Panc1 (cell line): ENCODE measurements at regions not wholly inside any gene's neighbourhood (a gene's known extent, or its start where the extent isn't known, plus 50 kb on each side); places are given as distances from the start of the nearest gene placed in this dataset.

ENCODE experiments used
- ATAC-seq: fragments of 200-7000 bp; cut with Tn5 transposase; 2 replicates; pipeline ENCODE4 v1.9.1; 2020; ENCODE audit warnings: mild to moderate bottlenecking, moderate library complexity
- BruUV-seq: library from RNA; stranded (reverse); fragments of 400-500 nt; replicated peaks from 2 replicates; lab custom pipeline; 2021; lab: Mats Ljungman, UMichigan
- CTCF ChIA-PET: fragments of 300-600 bp; sonication (Branson Sonifier 250); formaldehyde crosslinking; loops from one replicate; lab custom pipeline; 2022; ENCODE audit warnings: antibody characterized with exemption; lab: Charles Lee
- POLR2A ChIA-PET: fragments of 300-600 bp; sonication (Branson Sonifier 250); formaldehyde crosslinking; loops from one replicate; lab custom pipeline; 2022; ENCODE audit warnings: antibody characterized with exemption; lab: Charles Lee
- DNase-seq: peaks from one replicate; pipeline ENCODE4 v3.0.0-alpha.2; 2010; ENCODE audit warnings: low read depth, low spot score
- H3K27ac ChIP-seq: 2 replicates; pipeline ENCODE4 v1.5.1; 2011; ENCODE audit warnings: mild to moderate bottlenecking, low read length, inconsistent platforms
- H3K27me3 ChIP-seq: fragments of 200-500 bp; sonication (Bioruptor generic); 2 replicates; pipeline ENCODE4 v1.6.0; 2014; ENCODE audit warnings: low read length, inconsistent platforms; ENCODE audit not compliant: control insufficient read depth, insufficient read depth
- H3K36me3 ChIP-seq: fragments of 200-500 bp; sonication (Bioruptor generic); 2 replicates; pipeline ENCODE4 v1.5.1; 2014; ENCODE audit warnings: inconsistent platforms, mild to moderate bottlenecking, low read length, moderate library complexity; ENCODE audit not compliant: control insufficient read depth, insufficient read depth
- H3K4me1 ChIP-seq: 2 replicates; pipeline ENCODE4 v1.5.1; 2011; ENCODE audit warnings: inconsistent platforms, mild to moderate bottlenecking, low read length, moderate library complexity; ENCODE audit not compliant: control insufficient read depth, insufficient read depth
- H3K4me3 ChIP-seq, 2 experiments: 2 replicates each; pipeline ENCODE4 v1.5.1; 2011 to 2012; ENCODE audit warnings: low read depth in 2 of 2, low read length in 2 of 2, mild to moderate bottlenecking in 2 of 2, inconsistent platforms in 1 of 2, moderate library complexity in 1 of 2
- H3K9me3 ChIP-seq: fragments of 200-500 bp; sonication (Bioruptor generic); 2 replicates; pipeline ENCODE4 v1.5.1; 2014; ENCODE audit warnings: low read depth, mild to moderate bottlenecking, inconsistent platforms, low read length, moderate library complexity; ENCODE audit not compliant: control insufficient read depth, insufficient read depth
- CTCF ChIP-seq: fragments of 450-650 bp; IDR thresholded peaks from 2 replicates; pipeline ENCODE4 v1.5.1; 2017; ENCODE audit warnings: mild to moderate bottlenecking
- POLR2AphosphoS5 ChIP-seq: IDR thresholded peaks from 2 replicates; pipeline ENCODE4 v1.6.1; 2012; ENCODE audit warnings: mild to moderate bottlenecking, low read depth, low read length, moderate library complexity
- SIN3A ChIP-seq: IDR thresholded peaks from 2 replicates; pipeline ENCODE4 v1.6.1; 2012; ENCODE audit warnings: low read depth, mild to moderate bottlenecking, low read length, moderate library complexity, borderline replicate concordance; ENCODE audit not compliant: insufficient read depth
- TCF7L2 ChIP-seq: IDR thresholded peaks from 2 replicates; pipeline ENCODE4 v1.6.1; 2011; ENCODE audit warnings: mild to moderate bottlenecking, low read depth, low read length, inconsistent platforms
- in situ Hi-C: cut with HindIII; loops from 2 replicates; pipeline ENCODE4 v1.10.0; 2016; ENCODE audit warnings: low sequenced_read_pairs, low pct_unique_long_range_greater_than_20kb
- intact Hi-C: fragments of 100-400 bp; cut with micrococcal nuclease; formaldehyde crosslinking; loops from one replicate; pipeline ENCODE4 v1.10.0; 2022; ENCODE audit not compliant: unreplicated experiment
- TF ChIP-seq, protein P1 (sequence below), 2 experiments: IDR thresholded peaks; 2 replicates each; pipeline ENCODE4 v1.6.1; 2011 to 2012; ENCODE audit warnings: low read depth in 2 of 2, control low read depth in 1 of 2, low read length in 1 of 2, mild to moderate bottlenecking in 1 of 2, moderate library complexity in 1 of 2; ENCODE audit not compliant: insufficient read depth in 1 of 2

- Histone ChIP-seq H3K4me3 (no peak overlapping the region), H3K27me3 (peaks cover 50% of the 10 kb centered on the region), H3K27ac (no peak overlapping the region), H3K4me1 (no peaks in the 10 kb centered on the region), H3K36me3 (no peaks in the 10 kb centered on the region; the same call in 1 of the 2 replicates), H3K9me3 (no peaks in the 10 kb centered on the region)
- ChIA-PET POLR2A (no interaction called here), CTCF (no interaction called here)
- DNase-seq (no peak), ATAC-seq (no peak)
- intact Hi-C loops (no loop called here), in situ Hi-C loops (no loop called here)
- TF ChIP-seq, protein P1, sequence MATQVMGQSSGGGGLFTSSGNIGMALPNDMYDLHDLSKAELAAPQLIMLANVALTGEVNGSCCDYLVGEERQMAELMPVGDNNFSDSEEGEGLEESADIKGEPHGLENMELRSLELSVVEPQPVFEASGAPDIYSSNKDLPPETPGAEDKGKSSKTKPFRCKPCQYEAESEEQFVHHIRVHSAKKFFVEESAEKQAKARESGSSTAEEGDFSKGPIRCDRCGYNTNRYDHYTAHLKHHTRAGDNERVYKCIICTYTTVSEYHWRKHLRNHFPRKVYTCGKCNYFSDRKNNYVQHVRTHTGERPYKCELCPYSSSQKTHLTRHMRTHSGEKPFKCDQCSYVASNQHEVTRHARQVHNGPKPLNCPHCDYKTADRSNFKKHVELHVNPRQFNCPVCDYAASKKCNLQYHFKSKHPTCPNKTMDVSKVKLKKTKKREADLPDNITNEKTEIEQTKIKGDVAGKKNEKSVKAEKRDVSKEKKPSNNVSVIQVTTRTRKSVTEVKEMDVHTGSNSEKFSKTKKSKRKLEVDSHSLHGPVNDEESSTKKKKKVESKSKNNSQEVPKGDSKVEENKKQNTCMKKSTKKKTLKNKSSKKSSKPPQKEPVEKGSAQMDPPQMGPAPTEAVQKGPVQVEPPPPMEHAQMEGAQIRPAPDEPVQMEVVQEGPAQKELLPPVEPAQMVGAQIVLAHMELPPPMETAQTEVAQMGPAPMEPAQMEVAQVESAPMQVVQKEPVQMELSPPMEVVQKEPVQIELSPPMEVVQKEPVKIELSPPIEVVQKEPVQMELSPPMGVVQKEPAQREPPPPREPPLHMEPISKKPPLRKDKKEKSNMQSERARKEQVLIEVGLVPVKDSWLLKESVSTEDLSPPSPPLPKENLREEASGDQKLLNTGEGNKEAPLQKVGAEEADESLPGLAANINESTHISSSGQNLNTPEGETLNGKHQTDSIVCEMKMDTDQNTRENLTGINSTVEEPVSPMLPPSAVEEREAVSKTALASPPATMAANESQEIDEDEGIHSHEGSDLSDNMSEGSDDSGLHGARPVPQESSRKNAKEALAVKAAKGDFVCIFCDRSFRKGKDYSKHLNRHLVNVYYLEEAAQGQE (IDR thresholded peaks at IDR 0.05; ENCODE audit: insufficient read depth in 1 of 2, low read depth in 2 of 2, low read length in 1 of 2): no peak
- no peak for TF ChIP-seq SIN3A
- TF ChIP-seq TCF7L2: no peak
- no peak for TF ChIP-seq POLR2AphosphoS5
- no peak for TF ChIP-seq CTCF
- no TSS peak for BruUV-seq
Observed at GRCh38 chr11:120004723-120005122, 133.2 kb downstream of the TRIM29 start.

DNA sequence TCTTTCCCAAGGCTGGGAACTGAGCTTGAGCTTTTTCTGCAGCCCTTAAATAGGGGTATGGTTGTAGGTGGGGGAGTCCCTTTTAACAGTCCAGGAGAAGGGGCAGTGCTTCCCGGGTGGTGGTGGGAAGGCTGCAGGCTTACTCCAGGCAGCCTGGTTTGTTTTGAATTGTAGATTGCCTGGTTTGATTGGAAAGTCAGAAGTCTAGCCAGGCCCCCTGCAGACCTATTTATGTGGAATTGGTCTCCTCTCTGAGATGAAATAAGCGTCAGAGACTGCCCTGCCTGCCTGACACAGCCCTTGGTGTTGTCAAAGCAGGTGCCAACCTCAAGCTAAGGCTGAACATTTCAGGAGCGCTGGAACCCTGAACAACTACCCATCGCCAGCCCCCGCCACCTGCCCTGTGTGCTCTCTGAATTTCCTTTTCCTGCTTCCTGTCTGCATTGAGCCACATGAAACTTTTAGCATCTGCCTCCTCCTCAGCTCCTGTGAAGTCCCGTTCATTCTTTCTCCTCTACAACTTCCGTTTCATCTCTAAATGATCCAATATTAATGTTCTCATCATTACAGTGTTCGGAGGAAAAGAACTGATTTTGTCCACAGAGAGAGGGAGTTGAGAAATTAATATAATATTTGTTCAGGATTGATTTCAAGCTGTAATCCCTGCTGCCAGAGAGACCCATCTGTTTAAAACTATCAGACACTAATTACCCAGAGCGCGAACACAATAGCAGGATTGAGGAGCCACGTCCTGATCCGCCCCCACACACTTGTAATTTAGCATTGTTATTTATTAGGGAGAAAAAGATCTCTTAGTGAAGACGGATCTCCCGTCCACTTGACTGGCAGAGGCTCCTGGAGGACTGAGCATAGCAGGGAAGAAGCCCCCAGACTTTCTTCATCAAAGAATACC, 136.5 kb downstream of the TRIM29 start:
- TF ChIP-seq, protein P1 (IDR thresholded peaks at IDR 0.05; ENCODE audit: insufficient read depth in 1 of 2, low read depth in 2 of 2, low read length in 1 of 2): no peak
- TF ChIP-seq SIN3A (no peak), CTCF (no peak), POLR2AphosphoS5 (no peak), TCF7L2 (no peak)
- ChIA-PET CTCF (no interaction called here), POLR2A (no interaction called here)
- no peak for DNase-seq
- BruUV-seq: no TSS peak
- intact Hi-C loops (no loop called here), in situ Hi-C loops (no loop called here)
- no peak overlapping the region for H3K4me3 ChIP-seq
- H3K27me3 ChIP-seq: peaks cover 33% of the 10 kb centered on the region
- ATAC-seq: no peak
- no peak overlapping the region for H3K27ac ChIP-seq
- no peaks in the 10 kb centered on the region for H3K36me3 ChIP-seq
- no peaks in the 10 kb centered on the region for H3K4me1 ChIP-seq
- H3K9me3 ChIP-seq: no peaks in the 10 kb centered on the region
